ENCODE measurements at regions not wholly inside any gene's neighbourhood (a gene's known extent, or its start where the extent isn't known, plus 50 kb on each side); places are given as distances from the start of the nearest gene placed in this dataset.
A peak's percentile ranks its signal among the peaks of the same experiment; 100 is the strongest.

- Histone ChIP-seq H3F3A (ENCODE audit: low read length, unreplicated experiment) (no peaks in the 10 kb centered on the region), H3K79me2 (ENCODE audit: low read length) (no peaks in the 10 kb centered on the region), H3K4me2 (ENCODE audit: low read length) (no peak overlapping the region), H3K27ac (ENCODE audit: low read length) (no peak overlapping the region), H3K9me2 (replicated peaks; ENCODE audit: low read length) (no peaks in the 10 kb centered on the region), H3K27me3 (ENCODE audit: low read length) (no peaks in the 10 kb centered on the region), H3K4me3 (ENCODE audit: low read length) (no peak overlapping the region), H3K36me3 (ENCODE audit: low read depth, low read length) (no peaks in the 10 kb centered on the region), H3K4me1 (ENCODE audit: insufficient read depth, low read length) (no peaks in the 10 kb centered on the region), H4K20me1 (ENCODE audit: low read length) (no peaks in the 10 kb centered on the region), H3K9ac (ENCODE audit: low read length) (no peak overlapping the region), H3K9me3 (ENCODE audit: low read length) (no peaks in the 10 kb centered on the region), H2AFZ (ENCODE audit: low read length) (no peak overlapping the region)
- peak; percentile 1 for DNase-seq
- BruUV-seq (replicated peaks) = no TSS peak
- no peak for ATAC-seq
- TF ChIP-seq EZH2 (IDR thresholded peaks at IDR 0.05; ENCODE audit: low read length, unreplicated experiment) (no peak), EZH2phosphoT487 (IDR thresholded peaks at IDR 0.05; ENCODE audit: borderline replicate concordance, low read length) (no peak)
- TF ChIP-seq, protein P1, sequence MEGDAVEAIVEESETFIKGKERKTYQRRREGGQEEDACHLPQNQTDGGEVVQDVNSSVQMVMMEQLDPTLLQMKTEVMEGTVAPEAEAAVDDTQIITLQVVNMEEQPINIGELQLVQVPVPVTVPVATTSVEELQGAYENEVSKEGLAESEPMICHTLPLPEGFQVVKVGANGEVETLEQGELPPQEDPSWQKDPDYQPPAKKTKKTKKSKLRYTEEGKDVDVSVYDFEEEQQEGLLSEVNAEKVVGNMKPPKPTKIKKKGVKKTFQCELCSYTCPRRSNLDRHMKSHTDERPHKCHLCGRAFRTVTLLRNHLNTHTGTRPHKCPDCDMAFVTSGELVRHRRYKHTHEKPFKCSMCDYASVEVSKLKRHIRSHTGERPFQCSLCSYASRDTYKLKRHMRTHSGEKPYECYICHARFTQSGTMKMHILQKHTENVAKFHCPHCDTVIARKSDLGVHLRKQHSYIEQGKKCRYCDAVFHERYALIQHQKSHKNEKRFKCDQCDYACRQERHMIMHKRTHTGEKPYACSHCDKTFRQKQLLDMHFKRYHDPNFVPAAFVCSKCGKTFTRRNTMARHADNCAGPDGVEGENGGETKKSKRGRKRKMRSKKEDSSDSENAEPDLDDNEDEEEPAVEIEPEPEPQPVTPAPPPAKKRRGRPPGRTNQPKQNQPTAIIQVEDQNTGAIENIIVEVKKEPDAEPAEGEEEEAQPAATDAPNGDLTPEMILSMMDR (conservative IDR thresholded peaks at IDR 0.05; ENCODE audit: low read depth, low read length) = no peak
- CTCF ChIA-PET = no interaction called here
- intact Hi-C loops (cut with micrococcal nuclease) = no loop called here
- POLR2A ChIA-PET (ENCODE audit: unreplicated experiment) = no interaction called here
Observed at GRCh38 chrX:42143866-42144592, 220.7 kb upstream of the CASK start.

DNA sequence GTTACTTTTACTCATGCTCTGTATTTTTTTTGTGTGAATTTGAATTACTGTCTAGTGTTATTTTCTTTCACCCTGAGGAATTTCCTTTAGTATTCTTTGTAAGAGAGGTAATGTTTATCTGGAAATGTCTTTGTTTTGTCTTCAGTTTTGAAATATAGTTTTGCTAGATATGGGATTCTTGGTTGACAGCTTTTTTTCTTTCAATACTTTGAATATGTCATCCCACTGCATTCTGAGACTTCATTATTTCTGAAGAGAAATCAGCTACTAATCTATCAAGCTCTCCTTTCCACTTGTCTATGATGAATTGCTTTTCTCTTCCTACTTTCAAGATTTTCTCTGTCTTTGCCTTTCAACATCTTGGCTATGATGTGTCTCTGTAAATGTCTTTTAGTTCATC, 217.0 kb upstream of the CASK start:
- Histone ChIP-seq H3K36me3 (ENCODE audit: low read depth, low read length) (no peaks in the 10 kb centered on the region), H3K79me2 (ENCODE audit: low read length) (no peaks in the 10 kb centered on the region), H3K4me2 (ENCODE audit: low read length) (no peak overlapping the region), H3F3A (ENCODE audit: low read length, unreplicated experiment) (no peaks in the 10 kb centered on the region), H4K20me1 (ENCODE audit: low read length) (no peaks in the 10 kb centered on the region), H3K9me2 (replicated peaks; ENCODE audit: low read length) (no peaks in the 10 kb centered on the region), H3K9me3 (ENCODE audit: low read length) (no peaks in the 10 kb centered on the region), H3K4me1 (ENCODE audit: insufficient read depth, low read length) (no peaks in the 10 kb centered on the region), H3K27ac (ENCODE audit: low read length) (no peak overlapping the region), H3K4me3 (ENCODE audit: low read length) (no peak overlapping the region), H3K9ac (ENCODE audit: low read length) (no peak overlapping the region), H2AFZ (ENCODE audit: low read length) (no peak overlapping the region), H3K27me3 (ENCODE audit: low read length) (no peaks in the 10 kb centered on the region)
- POLR2A ChIA-PET (ENCODE audit: unreplicated experiment) = no interaction called here
- no peak for DNase-seq
- ATAC-seq = no peak
- intact Hi-C loops (cut with micrococcal nuclease) = no loop called here
- no peak for TF ChIP-seq EZH2phosphoT487 (IDR thresholded peaks at IDR 0.05; ENCODE audit: borderline replicate concordance, low read length)
- TF ChIP-seq, protein P1 (conservative IDR thresholded peaks at IDR 0.05; ENCODE audit: low read depth, low read length) = no peak
- no peak for TF ChIP-seq EZH2 (IDR thresholded peaks at IDR 0.05; ENCODE audit: low read length, unreplicated experiment)
- CTCF ChIA-PET = no interaction called here
- BruUV-seq (replicated peaks) = no TSS peak

DNA sequence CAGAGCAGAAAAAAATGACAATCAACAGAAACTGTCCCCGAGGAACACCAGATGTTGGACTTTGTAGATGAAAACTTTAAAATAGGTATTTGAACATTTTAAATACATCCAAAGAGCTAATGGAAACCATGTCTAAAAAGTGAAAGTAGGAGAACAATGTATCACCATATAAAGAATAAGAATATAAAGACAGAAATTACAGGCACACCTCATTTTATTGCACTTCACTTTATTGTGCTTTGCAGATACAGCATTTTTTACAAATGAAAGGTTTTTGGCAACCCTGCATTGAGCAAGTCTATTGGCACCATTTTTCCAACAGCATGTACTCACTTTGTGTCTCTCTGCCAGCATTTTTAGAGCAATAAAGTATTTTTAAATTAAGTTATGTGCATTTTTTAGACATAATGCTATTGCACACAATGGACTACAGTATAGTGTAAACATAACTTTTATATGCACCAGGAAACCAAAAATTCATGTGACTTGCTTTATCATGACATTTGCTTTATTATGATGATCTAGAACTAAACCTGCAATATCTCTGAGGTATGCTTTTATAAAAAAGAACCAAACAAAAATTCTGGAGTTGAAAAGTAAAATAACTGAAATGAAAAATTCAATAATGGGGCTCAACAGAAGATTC, 212.4 kb upstream of the CASK start:
- intact Hi-C loops (cut with micrococcal nuclease) = no loop called here
- no peaks in the 10 kb centered on the region for H3K9me3 ChIP-seq (ENCODE audit: low read length)
- no peak for ATAC-seq
- H3K9me2 ChIP-seq (replicated peaks; ENCODE audit: low read length) = no peaks in the 10 kb centered on the region
- H3F3A ChIP-seq (ENCODE audit: low read length, unreplicated experiment) = no peaks in the 10 kb centered on the region
- H3K9ac ChIP-seq (ENCODE audit: low read length) = no peak overlapping the region
- H3K27ac ChIP-seq (ENCODE audit: low read length) = no peak overlapping the region
- POLR2A ChIA-PET (ENCODE audit: unreplicated experiment) = no interaction called here
- no peak overlapping the region for H2AFZ ChIP-seq (ENCODE audit: low read length)
- H3K36me3 ChIP-seq (ENCODE audit: low read depth, low read length) = no peaks in the 10 kb centered on the region
- TF ChIP-seq EZH2 (IDR thresholded peaks at IDR 0.05; ENCODE audit: low read length, unreplicated experiment) (no peak), EZH2phosphoT487 (IDR thresholded peaks at IDR 0.05; ENCODE audit: borderline replicate concordance, low read length) (no peak)
- TF ChIP-seq, protein P1 (conservative IDR thresholded peaks at IDR 0.05; ENCODE audit: low read depth, low read length) = no peak
- H3K4me2 ChIP-seq (ENCODE audit: low read length) = no peak overlapping the region
- no peak for DNase-seq
- no peaks in the 10 kb centered on the region for H3K27me3 ChIP-seq (ENCODE audit: low read length)
- no peaks in the 10 kb centered on the region for H4K20me1 ChIP-seq (ENCODE audit: low read length)
- H3K4me1 ChIP-seq (ENCODE audit: insufficient read depth, low read length) = peaks cover 7% of the 10 kb centered on the region
- BruUV-seq (replicated peaks) = no TSS peak
- H3K4me3 ChIP-seq (ENCODE audit: low read length) = no peak overlapping the region
- CTCF ChIA-PET = no interaction called here
- no peaks in the 10 kb centered on the region for H3K79me2 ChIP-seq (ENCODE audit: low read length)

Measured in PC-3 (cell line).